ENCODE measurements at regions not wholly inside any gene's neighbourhood (a gene's known extent, or its start where the extent isn't known, plus 50 kb on each side); places are given as distances from the start of the nearest gene placed in this dataset.

GRCh38 chr16:60331168-60331567 lies 1597.1 kb upstream of the GOT2 start:
- DNase-seq, result no peak
- no TSS peak for BruUV-seq (replicated peaks)
- intact Hi-C loops (cut with micrococcal nuclease), result no loop called here
- Histone ChIP-seq H3F3A (ENCODE audit: low read length, unreplicated experiment) (no peaks in the 10 kb centered on the region), H3K4me1 (ENCODE audit: insufficient read depth, low read length) (no peaks in the 10 kb centered on the region), H3K9ac (ENCODE audit: low read length) (no peak overlapping the region), H3K79me2 (ENCODE audit: low read length) (no peaks in the 10 kb centered on the region), H3K27me3 (ENCODE audit: low read length) (no peaks in the 10 kb centered on the region), H2AFZ (ENCODE audit: low read length) (no peak overlapping the region), H4K20me1 (ENCODE audit: low read length) (no peaks in the 10 kb centered on the region), H3K27ac (ENCODE audit: low read length) (no peak overlapping the region), H3K9me3 (ENCODE audit: low read length) (no peaks in the 10 kb centered on the region), H3K4me3 (ENCODE audit: low read length) (no peak overlapping the region), H3K36me3 (ENCODE audit: low read depth, low read length) (no peaks in the 10 kb centered on the region), H3K4me2 (ENCODE audit: low read length) (no peak overlapping the region), H3K9me2 (replicated peaks; ENCODE audit: low read length) (no peaks in the 10 kb centered on the region)
- ChIA-PET CTCF (no interaction called here), POLR2A (ENCODE audit: unreplicated experiment) (no interaction called here)
- TF ChIP-seq CTCF (conservative IDR thresholded peaks at IDR 0.05; ENCODE audit: low read depth, low read length) (no peak), EZH2phosphoT487 (IDR thresholded peaks at IDR 0.05; ENCODE audit: borderline replicate concordance, low read length) (no peak), EZH2 (IDR thresholded peaks at IDR 0.05; ENCODE audit: low read length, unreplicated experiment) (no peak)
- no peak for ATAC-seq

DNA sequence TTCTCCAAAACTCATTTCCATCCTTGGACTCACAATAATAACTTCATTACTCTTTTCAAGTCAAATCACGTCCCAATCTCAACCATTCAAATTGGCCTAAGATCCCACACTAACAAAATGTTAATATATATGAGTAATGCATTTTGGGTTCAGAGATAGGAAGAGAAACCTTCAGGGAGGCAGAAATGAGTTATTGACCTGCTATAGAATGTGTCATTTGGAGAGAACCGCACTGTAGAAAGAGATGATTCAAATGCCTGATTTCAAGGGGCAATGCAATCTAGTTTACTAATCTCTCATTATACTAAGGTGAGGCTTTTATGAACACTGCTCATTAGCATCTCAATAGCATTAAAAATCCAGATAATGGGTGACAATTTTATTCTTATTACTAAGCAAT lies 1595.0 kb upstream of the GOT2 start:
- no peak overlapping the region for H3K4me2 ChIP-seq (ENCODE audit: low read length)
- POLR2A ChIA-PET (ENCODE audit: unreplicated experiment), result no interaction called here
- H3K36me3 ChIP-seq (ENCODE audit: low read depth, low read length), result no peaks in the 10 kb centered on the region
- no peak overlapping the region for H3K27ac ChIP-seq (ENCODE audit: low read length)
- H3K27me3 ChIP-seq (ENCODE audit: low read length), result no peaks in the 10 kb centered on the region
- H3K9ac ChIP-seq (ENCODE audit: low read length), result no peak overlapping the region
- no TSS peak for BruUV-seq (replicated peaks)
- no peak for TF ChIP-seq EZH2phosphoT487 (IDR thresholded peaks at IDR 0.05; ENCODE audit: borderline replicate concordance, low read length)
- TF ChIP-seq CTCF (conservative IDR thresholded peaks at IDR 0.05; ENCODE audit: low read depth, low read length), result no peak
- no peak for TF ChIP-seq EZH2 (IDR thresholded peaks at IDR 0.05; ENCODE audit: low read length, unreplicated experiment)
- H3K9me3 ChIP-seq (ENCODE audit: low read length), result no peaks in the 10 kb centered on the region
- H3K4me3 ChIP-seq (ENCODE audit: low read length), result no peak overlapping the region
- CTCF ChIA-PET, result no interaction called here
- intact Hi-C loops (cut with micrococcal nuclease), result no loop called here
- no peak for DNase-seq
- no peak overlapping the region for H2AFZ ChIP-seq (ENCODE audit: low read length)
- no peaks in the 10 kb centered on the region for H3K79me2 ChIP-seq (ENCODE audit: low read length)
- no peaks in the 10 kb centered on the region for H4K20me1 ChIP-seq (ENCODE audit: low read length)
- no peaks in the 10 kb centered on the region for H3K4me1 ChIP-seq (ENCODE audit: insufficient read depth, low read length)
- H3F3A ChIP-seq (ENCODE audit: low read length, unreplicated experiment), result no peaks in the 10 kb centered on the region
- no peaks in the 10 kb centered on the region for H3K9me2 ChIP-seq (replicated peaks; ENCODE audit: low read length)
- ATAC-seq, result no peak

DNA sequence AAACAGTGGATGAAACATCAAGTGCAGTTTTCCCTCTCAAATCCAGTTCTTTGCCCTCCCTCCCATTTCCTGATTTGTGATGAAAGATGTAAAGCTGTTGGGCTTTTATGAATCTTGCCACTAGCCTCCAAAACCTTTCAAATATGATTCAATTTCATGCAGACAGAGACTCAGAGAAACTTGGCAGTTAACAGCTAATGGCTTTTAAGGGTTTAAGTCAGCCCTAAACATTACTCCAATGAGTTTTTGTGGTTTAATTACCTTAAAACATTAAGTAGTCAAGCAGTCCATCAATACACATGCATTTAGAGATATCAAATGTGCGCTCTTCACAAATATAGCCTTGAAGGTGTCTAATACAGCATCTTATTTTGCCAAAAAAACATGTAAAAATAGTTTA lies 1594.0 kb upstream of the GOT2 start:
- H3K27me3 ChIP-seq (ENCODE audit: low read length), result no peaks in the 10 kb centered on the region
- no peak for ATAC-seq
- H2AFZ ChIP-seq (ENCODE audit: low read length), result no peak overlapping the region
- H3K9ac ChIP-seq (ENCODE audit: low read length), result no peak overlapping the region
- DNase-seq, result no peak
- H3K9me3 ChIP-seq (ENCODE audit: low read length), result no peaks in the 10 kb centered on the region
- BruUV-seq (replicated peaks), result no TSS peak
- H3K36me3 ChIP-seq (ENCODE audit: low read depth, low read length), result no peaks in the 10 kb centered on the region
- no peak overlapping the region for H3K4me2 ChIP-seq (ENCODE audit: low read length)
- no peaks in the 10 kb centered on the region for H3K79me2 ChIP-seq (ENCODE audit: low read length)
- no peaks in the 10 kb centered on the region for H3F3A ChIP-seq (ENCODE audit: low read length, unreplicated experiment)
- H3K9me2 ChIP-seq (replicated peaks; ENCODE audit: low read length), result no peaks in the 10 kb centered on the region
- H3K4me1 ChIP-seq (ENCODE audit: insufficient read depth, low read length), result no peaks in the 10 kb centered on the region
- TF ChIP-seq CTCF (conservative IDR thresholded peaks at IDR 0.05; ENCODE audit: low read depth, low read length), result no peak
- TF ChIP-seq EZH2 (IDR thresholded peaks at IDR 0.05; ENCODE audit: low read length, unreplicated experiment), result no peak
- TF ChIP-seq EZH2phosphoT487 (IDR thresholded peaks at IDR 0.05; ENCODE audit: borderline replicate concordance, low read length), result no peak
- H3K4me3 ChIP-seq (ENCODE audit: low read length), result no peak overlapping the region
- intact Hi-C loops (cut with micrococcal nuclease), result no loop called here
- H4K20me1 ChIP-seq (ENCODE audit: low read length), result no peaks in the 10 kb centered on the region
- no peak overlapping the region for H3K27ac ChIP-seq (ENCODE audit: low read length)
- POLR2A ChIA-PET (ENCODE audit: unreplicated experiment), result no interaction called here
- CTCF ChIA-PET, result no interaction called here

All from PC-3 (cell line).